ENCODE measurements at regions not wholly inside any gene's neighbourhood (a gene's known extent, or its start where the extent isn't known, plus 50 kb on each side); places are given as distances from the start of the nearest gene placed in this dataset.

DNA sequence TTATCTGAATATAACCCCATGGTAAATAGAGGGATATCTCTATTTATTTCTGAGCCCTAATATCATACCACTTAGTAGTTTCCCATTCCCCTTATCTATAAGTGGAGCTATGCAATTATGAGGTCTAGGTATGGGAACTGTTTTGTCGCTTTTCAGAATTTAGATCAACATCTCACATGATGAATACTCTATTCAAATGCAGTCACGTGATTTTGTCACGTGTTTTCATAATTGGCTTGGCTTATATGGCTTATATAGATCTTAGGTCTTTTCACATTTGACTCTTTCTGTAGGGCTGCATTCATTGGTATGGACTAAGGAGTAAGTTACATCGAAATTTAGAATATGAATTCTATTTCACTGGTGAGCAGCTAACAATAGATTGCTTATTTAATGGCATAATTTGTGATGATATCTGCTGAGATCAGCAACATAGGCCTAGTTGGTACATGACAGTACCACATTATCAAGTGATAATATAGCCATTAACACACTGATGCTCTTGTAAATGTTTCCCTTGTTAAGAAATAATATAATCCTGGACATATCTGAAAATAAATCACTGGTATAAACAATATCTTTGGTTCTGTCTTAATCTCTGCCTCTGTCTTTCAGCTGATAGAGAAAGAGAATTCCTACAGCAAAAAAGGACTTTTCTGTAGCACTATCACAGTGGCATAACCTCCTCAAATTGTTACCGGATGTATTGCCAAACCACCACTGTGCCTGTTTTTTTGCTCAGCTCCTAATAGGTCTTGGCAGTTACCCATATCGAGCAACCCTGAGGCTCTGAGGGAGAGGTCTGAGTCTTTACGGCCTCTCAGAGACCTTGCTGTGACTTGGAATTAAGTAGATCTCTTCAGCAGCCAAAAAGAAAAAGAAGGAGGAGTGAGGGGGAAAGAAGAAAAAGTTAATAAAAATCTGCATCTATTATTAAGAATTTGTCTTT is 357.1 kb downstream of the ZPLD1 start:
- TF ChIP-seq POLR2A (IDR thresholded peaks at IDR 0.05; ENCODE audit: low read depth): no peak
- TF ChIP-seq EP300 (IDR thresholded peaks at IDR 0.05): no peak
- no peak for TF ChIP-seq POLR2AphosphoS5 (IDR thresholded peaks at IDR 0.05)
- TF ChIP-seq, protein P1, sequence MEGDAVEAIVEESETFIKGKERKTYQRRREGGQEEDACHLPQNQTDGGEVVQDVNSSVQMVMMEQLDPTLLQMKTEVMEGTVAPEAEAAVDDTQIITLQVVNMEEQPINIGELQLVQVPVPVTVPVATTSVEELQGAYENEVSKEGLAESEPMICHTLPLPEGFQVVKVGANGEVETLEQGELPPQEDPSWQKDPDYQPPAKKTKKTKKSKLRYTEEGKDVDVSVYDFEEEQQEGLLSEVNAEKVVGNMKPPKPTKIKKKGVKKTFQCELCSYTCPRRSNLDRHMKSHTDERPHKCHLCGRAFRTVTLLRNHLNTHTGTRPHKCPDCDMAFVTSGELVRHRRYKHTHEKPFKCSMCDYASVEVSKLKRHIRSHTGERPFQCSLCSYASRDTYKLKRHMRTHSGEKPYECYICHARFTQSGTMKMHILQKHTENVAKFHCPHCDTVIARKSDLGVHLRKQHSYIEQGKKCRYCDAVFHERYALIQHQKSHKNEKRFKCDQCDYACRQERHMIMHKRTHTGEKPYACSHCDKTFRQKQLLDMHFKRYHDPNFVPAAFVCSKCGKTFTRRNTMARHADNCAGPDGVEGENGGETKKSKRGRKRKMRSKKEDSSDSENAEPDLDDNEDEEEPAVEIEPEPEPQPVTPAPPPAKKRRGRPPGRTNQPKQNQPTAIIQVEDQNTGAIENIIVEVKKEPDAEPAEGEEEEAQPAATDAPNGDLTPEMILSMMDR (IDR thresholded peaks at IDR 0.05): no peak
- Histone ChIP-seq H3K36me3 (no peaks in the 10 kb centered on the region), H3K4me3 (no peak overlapping the region), H3K9me3 (no peaks in the 10 kb centered on the region), H3K27me3 (no peaks in the 10 kb centered on the region), H3K27ac (replicated peaks in 1 of 4) (no peak overlapping the region), H3K4me1 (no peaks in the 10 kb centered on the region)
- 69% methylated on average over 7 of the region's 7 CpGs for WGBS
- DNase-seq (ENCODE audit: extremely low spot score): no peak
- intact Hi-C loops (cut with DNase I): no loop called here

DNA sequence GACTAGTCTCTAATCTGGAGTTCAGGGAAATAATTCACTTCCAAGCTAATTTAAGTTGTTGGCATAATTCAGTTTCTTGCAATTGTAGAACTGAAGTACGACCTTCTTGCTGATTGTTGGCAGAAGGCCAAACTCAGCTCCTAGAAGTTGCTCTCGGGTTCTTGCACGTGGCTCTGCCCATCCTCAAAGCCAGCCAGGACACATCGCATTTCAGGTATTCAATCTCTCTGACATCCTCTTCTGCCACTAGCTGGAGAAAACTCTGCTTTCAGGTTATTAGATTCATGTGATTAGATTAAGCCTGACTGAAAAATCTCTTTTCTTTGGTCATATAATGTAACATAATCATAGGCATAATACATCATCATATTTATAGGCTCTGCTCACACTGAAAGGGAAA is 362.0 kb downstream of the ZPLD1 start:
- H3K9me3 ChIP-seq: no peaks in the 10 kb centered on the region
- H3K27me3 ChIP-seq: no peaks in the 10 kb centered on the region
- H3K4me1 ChIP-seq: no peaks in the 10 kb centered on the region
- H3K4me3 ChIP-seq: no peak overlapping the region
- 39% methylated on average over 4 of the region's 4 CpGs for WGBS
- TF ChIP-seq POLR2AphosphoS5 (IDR thresholded peaks at IDR 0.05) (no peak), EP300 (IDR thresholded peaks at IDR 0.05) (no peak), POLR2A (IDR thresholded peaks at IDR 0.05; ENCODE audit: low read depth) (no peak)
- TF ChIP-seq, protein P1 (IDR thresholded peaks at IDR 0.05): no peak
- no peak for DNase-seq (ENCODE audit: extremely low spot score)
- H3K36me3 ChIP-seq: no peaks in the 10 kb centered on the region
- intact Hi-C loops (cut with DNase I): no loop called here
- H3K27ac ChIP-seq (replicated peaks in 1 of 4): no peak overlapping the region

DNA sequence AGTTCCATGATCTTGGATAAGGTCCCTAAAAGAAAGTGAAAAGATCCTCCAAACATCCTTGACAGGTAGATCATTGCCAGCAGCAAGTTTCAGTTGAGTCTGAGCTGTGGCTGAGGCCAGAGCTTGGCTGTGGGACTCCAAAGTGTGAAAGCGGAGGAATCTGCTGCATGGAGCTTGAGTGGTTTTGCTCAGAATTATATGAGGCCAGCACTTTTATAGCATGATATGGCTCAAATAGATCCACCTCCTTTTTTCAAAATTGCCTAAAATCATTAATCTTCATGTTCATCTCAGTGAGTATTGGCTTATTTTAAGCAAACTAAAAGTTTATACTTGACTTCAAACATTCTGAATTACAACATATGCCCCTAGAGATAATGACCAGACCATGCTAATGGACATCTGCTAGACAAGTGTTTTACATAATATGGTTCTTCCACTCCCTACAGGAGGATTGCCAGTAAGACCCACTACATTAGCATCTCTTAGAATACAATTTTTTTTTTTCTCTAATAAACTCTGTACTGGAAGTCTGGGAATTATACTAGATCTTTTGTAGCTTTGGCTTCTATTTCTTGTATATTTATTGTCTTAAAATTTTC is 368.1 kb downstream of the ZPLD1 start:
- Histone ChIP-seq H3K36me3 (no peaks in the 10 kb centered on the region), H3K4me1 (no peaks in the 10 kb centered on the region), H3K27me3 (no peaks in the 10 kb centered on the region), H3K4me3 (no peak overlapping the region), H3K27ac (replicated peaks in 1 of 4) (no peak overlapping the region), H3K9me3 (no peaks in the 10 kb centered on the region)
- DNase-seq (ENCODE audit: extremely low spot score): no peak
- 80% methylated on average over 1 of the region's 1 CpG for WGBS
- intact Hi-C loops (cut with DNase I): no loop called here
- TF ChIP-seq POLR2AphosphoS5 (IDR thresholded peaks at IDR 0.05) (no peak), POLR2A (IDR thresholded peaks at IDR 0.05; ENCODE audit: low read depth) (no peak), EP300 (IDR thresholded peaks at IDR 0.05) (no peak)
- TF ChIP-seq, protein P1 (IDR thresholded peaks at IDR 0.05): no peak

DNA sequence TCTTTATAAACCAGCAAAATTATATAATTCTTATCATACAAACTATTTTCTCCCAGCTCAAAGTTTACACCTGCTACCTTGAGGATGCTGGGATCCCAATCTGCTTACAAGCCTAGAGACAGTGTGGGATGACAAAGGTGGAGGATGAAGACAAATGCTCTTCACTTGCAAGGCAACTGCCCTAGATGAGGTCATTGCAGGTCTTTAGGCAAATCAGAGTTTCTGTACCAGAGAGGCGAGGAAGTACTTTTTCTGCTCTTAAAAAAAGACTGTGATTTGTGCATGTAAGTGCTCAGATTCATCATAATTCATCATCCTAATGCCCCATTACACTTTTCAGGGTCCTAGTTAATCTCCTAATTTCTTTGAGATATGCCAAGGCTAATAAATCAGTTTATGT is 376.1 kb downstream of the ZPLD1 start:
- TF ChIP-seq POLR2A (IDR thresholded peaks at IDR 0.05; ENCODE audit: low read depth): no peak
- TF ChIP-seq POLR2AphosphoS5 (IDR thresholded peaks at IDR 0.05): no peak
- TF ChIP-seq, protein P1 (IDR thresholded peaks at IDR 0.05): no peak
- no peak for TF ChIP-seq EP300 (IDR thresholded peaks at IDR 0.05)
- Histone ChIP-seq H3K27me3 (no peaks in the 10 kb centered on the region), H3K4me1 (no peaks in the 10 kb centered on the region), H3K9me3 (no peaks in the 10 kb centered on the region), H3K27ac (replicated peaks in 1 of 4) (no peak overlapping the region), H3K4me3 (no peak overlapping the region), H3K36me3 (no peaks in the 10 kb centered on the region)
- WGBS: 91% methylated on average over 1 of the region's 1 CpG
- no peak for DNase-seq (ENCODE audit: extremely low spot score)
- intact Hi-C loops (cut with DNase I): no loop called here
